ENCODE measurements at regions not wholly inside any gene's neighbourhood (a gene's known extent, or its start where the extent isn't known, plus 50 kb on each side); places are given as distances from the start of the nearest gene placed in this dataset.

- no peak overlapping the region for H2AFZ ChIP-seq (ENCODE audit: control insufficient read depth, low read depth, low read length)
- H3K79me2 ChIP-seq (ENCODE audit: control insufficient read depth, insufficient read depth, low read length) = no peaks in the 10 kb centered on the region
- H3K36me3 ChIP-seq (ENCODE audit: control insufficient read depth in 2 of 2, insufficient read depth in 2 of 2, low read length in 1 of 2) = no peaks in the 10 kb centered on the region
- ChIA-PET RAD21 (ENCODE audit: unreplicated experiment) (interaction anchor here (1.6 kb wide), 1 partner anchor 19 kb away, joined by 4 read pairs; no protein-coding TSS in a partner anchor), POLR2A (no interaction called here), CTCF (interaction anchor here (1.6 to 3.2 kb wide), 3 partner anchors 11 to 264 kb away, joined by 3 to 10 read pairs (median 9); no protein-coding TSS in a partner anchor), SMC1A (ENCODE audit: uncharacterized antibody, unreplicated experiment) (interaction anchor here (2.3 kb wide), 1 partner anchor 13 kb away, joined by 14 read pairs; no protein-coding TSS in a partner anchor)
- WGBS (ENCODE audit: insufficient coverage, insufficient replicate concordance, low lambda C conversion rate, missing lambda C conversion rate) = 73% methylated on average over 4 of the region's 4 CpGs
- H3K27ac ChIP-seq (ENCODE audit: control insufficient read depth, insufficient read depth) = no peak overlapping the region
- H4K20me1 ChIP-seq (ENCODE audit: control insufficient read depth, insufficient read depth) = no peaks in the 10 kb centered on the region
- H3K4me2 ChIP-seq (ENCODE audit: control insufficient read depth, insufficient read depth) = no peak overlapping the region
- H3K4me3 ChIP-seq = no peak overlapping the region
- in situ Hi-C loops (cut with MboI) = no loop called here
- no peak overlapping the region for H3K9ac ChIP-seq (ENCODE audit: control insufficient read depth, insufficient read depth, low read length)
- H3K4me1 ChIP-seq (ENCODE audit: control insufficient read depth, insufficient read depth, low read length) = no peaks in the 10 kb centered on the region
- no peaks in the 10 kb centered on the region; the same call in 2 of the 3 replicates for H3K9me3 ChIP-seq (replicated peaks; ENCODE audit: control insufficient read depth, insufficient read depth, low read length)
- ATAC-seq = no peak
- no peaks in the 10 kb centered on the region for H3K27me3 ChIP-seq (replicated peaks in 1 of 2; ENCODE audit: control insufficient read depth in 2 of 2, insufficient read depth in 2 of 2, low read length in 1 of 2)
- no peak for FAIRE-seq
- TF ChIP-seq IKZF1 (conservative IDR thresholded peaks at IDR 0.05) (no peak), LARP7 (IDR thresholded peaks at IDR 0.05) (no peak), HDAC2 (IDR thresholded peaks at IDR 0.05) (no peak), RAD21 (IDR thresholded peaks at IDR 0.05; ENCODE audit: insufficient read depth, low read depth, low read length) (no peak)
- no peak for DNase-seq (ENCODE audit: low read depth, low spot score)
- intact Hi-C loops (cut with micrococcal nuclease; ENCODE audit: unreplicated experiment) = no loop called here
- BruUV-seq (replicated peaks) = no TSS peak
Measured at GRCh38 chr3:101964861-101965260, 115.5 kb downstream of the NFKBIZ start.

DNA sequence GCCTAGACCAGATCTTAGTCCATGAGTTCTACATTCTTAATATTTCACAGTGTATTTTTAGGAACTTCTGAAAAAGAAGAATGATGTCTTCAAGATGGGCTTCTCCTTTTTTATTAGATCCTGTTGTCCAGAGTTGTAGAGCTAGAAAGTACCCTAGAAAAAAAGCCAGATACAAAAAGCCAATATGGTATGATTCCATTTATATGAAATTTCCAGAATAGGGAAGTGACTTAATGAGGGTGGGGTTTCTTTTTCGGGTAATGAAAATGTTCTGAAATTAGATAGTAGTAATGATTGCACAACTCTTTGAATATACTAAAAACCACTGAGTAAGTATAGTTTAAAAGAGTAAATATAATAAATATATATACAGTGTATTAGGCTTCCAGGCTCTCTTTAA, 116.9 kb downstream of the NFKBIZ start:
- SMC1A ChIA-PET (ENCODE audit: uncharacterized antibody, unreplicated experiment) = interaction anchor here (0.6 to 1.3 kb wide), 5 partner anchors 10 to 65 kb away, joined by 3 to 9 read pairs (median 3); no protein-coding TSS in a partner anchor
- Histone ChIP-seq H3K9me3 (replicated peaks; ENCODE audit: control insufficient read depth, insufficient read depth, low read length) (no peaks in the 10 kb centered on the region; the same call in 1 of the 3 replicates), H3K79me2 (ENCODE audit: control insufficient read depth, insufficient read depth, low read length) (no peaks in the 10 kb centered on the region), H3K36me3 (ENCODE audit: control insufficient read depth in 2 of 2, insufficient read depth in 2 of 2, low read length in 1 of 2) (no peaks in the 10 kb centered on the region), H3K4me1 (ENCODE audit: control insufficient read depth, insufficient read depth, low read length) (no peaks in the 10 kb centered on the region), H3K9ac (ENCODE audit: control insufficient read depth, insufficient read depth, low read length) (no peak overlapping the region), H2AFZ (ENCODE audit: control insufficient read depth, low read depth, low read length) (no peak overlapping the region), H3K4me2 (ENCODE audit: control insufficient read depth, insufficient read depth) (no peak overlapping the region), H4K20me1 (ENCODE audit: control insufficient read depth, insufficient read depth) (no peaks in the 10 kb centered on the region), H3K27me3 (replicated peaks in 1 of 2; ENCODE audit: control insufficient read depth in 2 of 2, insufficient read depth in 2 of 2, low read length in 1 of 2) (no peaks in the 10 kb centered on the region), H3K4me3 (no peak overlapping the region), H3K27ac (ENCODE audit: control insufficient read depth, insufficient read depth) (no peak overlapping the region)
- in situ Hi-C loops (cut with MboI) (no loop called here), intact Hi-C loops (cut with micrococcal nuclease; ENCODE audit: unreplicated experiment) (no loop called here)
- FAIRE-seq = no peak
- POLR2A ChIA-PET = interaction anchor here (0.7 kb wide), 1 partner anchor 55 kb away, joined by 3 read pairs; no protein-coding TSS in a partner anchor
- BruUV-seq (replicated peaks) = no TSS peak
- CTCF ChIA-PET = interaction anchor here (1.5 to 3.1 kb wide), 3 partner anchors 10 to 259 kb away, joined by 5 to 10 read pairs (median 5); no protein-coding TSS in a partner anchor
- RAD21 ChIA-PET (ENCODE audit: unreplicated experiment) = no interaction called here
- ATAC-seq = no peak
- 0% methylated on average over 1 of the region's 1 CpG for WGBS (ENCODE audit: insufficient coverage, insufficient replicate concordance, low lambda C conversion rate, missing lambda C conversion rate)
- DNase-seq (ENCODE audit: low read depth, low spot score) = no peak
- TF ChIP-seq POLR2AphosphoS2 (IDR thresholded peaks at IDR 0.05; ENCODE audit: low read depth, low read length) (no peak), BHLHE40 (IDR thresholded peaks at IDR 0.05; ENCODE audit: borderline replicate concordance in 1 of 2, low read depth in 2 of 2, low read length in 1 of 2) (no peak), USF2 (IDR thresholded peaks at IDR 0.05; ENCODE audit: borderline replicate concordance, low read depth, low read length) (no peak), NRF1 (conservative IDR thresholded peaks at IDR 0.05; ENCODE audit: low read depth, low read length) (no peak), CHD1 (IDR thresholded peaks at IDR 0.05; ENCODE audit: low read depth, low read length) (no peak), GATAD2B (conservative IDR thresholded peaks at IDR 0.05; ENCODE audit: low read depth) (no peak), YBX1 (IDR thresholded peaks at IDR 0.05) (no peak), CBX3 (IDR thresholded peaks at IDR 0.05; ENCODE audit: borderline replicate concordance, low read depth) (no peak), RCOR1 (conservative IDR thresholded peaks at IDR 0.05; ENCODE audit: low read depth, low read length) (no peak), ZNF622 (IDR thresholded peaks at IDR 0.05) (no peak)
- TF ChIP-seq, protein P1, sequence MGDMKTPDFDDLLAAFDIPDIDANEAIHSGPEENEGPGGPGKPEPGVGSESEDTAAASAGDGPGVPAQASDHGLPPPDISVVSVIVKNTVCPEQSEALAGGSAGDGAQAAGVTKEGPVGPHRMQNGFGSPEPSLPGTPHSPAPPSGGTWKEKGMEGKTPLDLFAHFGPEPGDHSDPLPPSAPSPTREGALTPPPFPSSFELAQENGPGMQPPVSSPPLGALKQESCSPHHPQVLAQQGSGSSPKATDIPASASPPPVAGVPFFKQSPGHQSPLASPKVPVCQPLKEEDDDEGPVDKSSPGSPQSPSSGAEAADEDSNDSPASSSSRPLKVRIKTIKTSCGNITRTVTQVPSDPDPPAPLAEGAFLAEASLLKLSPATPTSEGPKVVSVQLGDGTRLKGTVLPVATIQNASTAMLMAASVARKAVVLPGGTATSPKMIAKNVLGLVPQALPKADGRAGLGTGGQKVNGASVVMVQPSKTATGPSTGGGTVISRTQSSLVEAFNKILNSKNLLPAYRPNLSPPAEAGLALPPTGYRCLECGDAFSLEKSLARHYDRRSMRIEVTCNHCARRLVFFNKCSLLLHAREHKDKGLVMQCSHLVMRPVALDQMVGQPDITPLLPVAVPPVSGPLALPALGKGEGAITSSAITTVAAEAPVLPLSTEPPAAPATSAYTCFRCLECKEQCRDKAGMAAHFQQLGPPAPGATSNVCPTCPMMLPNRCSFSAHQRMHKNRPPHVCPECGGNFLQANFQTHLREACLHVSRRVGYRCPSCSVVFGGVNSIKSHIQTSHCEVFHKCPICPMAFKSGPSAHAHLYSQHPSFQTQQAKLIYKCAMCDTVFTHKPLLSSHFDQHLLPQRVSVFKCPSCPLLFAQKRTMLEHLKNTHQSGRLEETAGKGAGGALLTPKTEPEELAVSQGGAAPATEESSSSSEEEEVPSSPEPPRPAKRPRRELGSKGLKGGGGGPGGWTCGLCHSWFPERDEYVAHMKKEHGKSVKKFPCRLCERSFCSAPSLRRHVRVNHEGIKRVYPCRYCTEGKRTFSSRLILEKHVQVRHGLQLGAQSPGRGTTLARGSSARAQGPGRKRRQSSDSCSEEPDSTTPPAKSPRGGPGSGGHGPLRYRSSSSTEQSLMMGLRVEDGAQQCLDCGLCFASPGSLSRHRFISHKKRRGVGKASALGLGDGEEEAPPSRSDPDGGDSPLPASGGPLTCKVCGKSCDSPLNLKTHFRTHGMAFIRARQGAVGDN (IDR thresholded peaks at IDR 0.05) = no peak
